Spleen (tissue), 11 donors: ENCODE measurements at regions not wholly inside any gene's neighbourhood (a gene's known extent, or its start where the extent isn't known, plus 50 kb on each side); places are given as distances from the start of the nearest gene placed in this dataset.

Source experiments
- DNase-seq: peaks from one replicate; pipeline ENCODE4 v3.0.0-alpha.2; 2020
- H3K27ac ChIP-seq, 8 donors: fragments of 200-600 bp; sonication (generic) in 7 of 8; 1 replicate in 4 of 8; 2 replicates in 4 of 8; pipeline versions ENCODE4 v1.5.0 to v1.8.0; 2016 to 2021; ENCODE audit warnings: inconsistent platforms in 4 of 8, mild to moderate bottlenecking in 4 of 8, moderate library complexity in 1 of 8
- H3K27me3 ChIP-seq, 7 donors: fragments of 200-600 bp; sonication (generic) in 6 of 7; replicated peaks in 1 of 7; 1 replicate in 4 of 7; 2 replicates in 3 of 7; pipeline versions ENCODE4 v1.5.0 to v1.8.0; 2016 to 2021; ENCODE audit warnings: inconsistent platforms in 3 of 7, mild to moderate bottlenecking in 1 of 7
- H3K36me3 ChIP-seq, 6 donors: fragments of 200-600 bp; sonication (generic) in 5 of 6; 1 replicate in 4 of 6; 2 replicates in 2 of 6; pipeline versions ENCODE4 v1.5.0 to v1.8.0; 2016 to 2021; ENCODE audit warnings: inconsistent platforms in 2 of 6
- H3K4me1 ChIP-seq, 6 donors: fragments of 200-600 bp; sonication (generic) in 5 of 6; 1 replicate in 3 of 6; 2 replicates in 3 of 6; pipeline versions ENCODE4 v1.5.0 to v1.8.0; 2016 to 2021; ENCODE audit warnings: inconsistent platforms in 3 of 6
- H3K4me3 ChIP-seq, 8 donors: fragments of 200-600 bp; sonication (generic) in 7 of 8; 1 replicate in 4 of 8; 2 replicates in 4 of 8; pipeline versions ENCODE4 v1.5.0 to v1.8.0; 2016 to 2021; ENCODE audit warnings: inconsistent platforms in 4 of 8, mild to moderate bottlenecking in 4 of 8, moderate library complexity in 2 of 8
- H3K9me3 ChIP-seq, 8 donors: fragments of 200-600 bp; sonication (generic) in 7 of 8; 1 replicate in 4 of 8; 2 replicates in 4 of 8; pipeline versions ENCODE4 v1.5.0 to v1.8.0; 2016 to 2021; ENCODE audit warnings: inconsistent platforms in 4 of 8
- CTCF ChIP-seq, 11 experiments: fragments of 200-600 bp in 7 of 11; fragments of 450-650 bp in 4 of 11; sonication (generic) in 4 of 11; IDR thresholded peaks in 8 of 11; conservative IDR thresholded peaks in 3 of 11; 1 replicate in 7 of 11; 2 replicates in 4 of 11; pipeline versions ENCODE4 v1.4.0 to v1.8.0; 2016 to 2021; ENCODE audit warnings: antibody characterized with exemption in 11 of 11, inconsistent platforms in 4 of 11, mild to moderate bottlenecking in 1 of 11
- POLR2A ChIP-seq, 3 donors: fragments of 450-650 bp; IDR thresholded peaks; one replicate each; pipeline ENCODE4 v1.5.1; 2017; ENCODE audit warnings: antibody characterized with exemption in 3 of 3, mild to moderate bottlenecking in 1 of 3
- POLR2AphosphoS5 ChIP-seq, 3 donors: sonication (generic); formaldehyde crosslinking; IDR thresholded peaks; one replicate each; pipeline ENCODE4 v1.5.1; 2017; ENCODE audit warnings: antibody characterized with exemption in 3 of 3
- WGBS, 5 donors: extraction: QIAGEN DNeasy Blood & Tissue Kit in 3 of 5; methylation state at CpG; one replicate each; pipeline versions ENCODE4 v1.1.5 to v1.1.7; 2013 to 2018; 5-methylcytosine and 5-hydroxymethylcytosine counted together
- intact Hi-C: fragments of 100-400 bp; cut with DNase I; formaldehyde crosslinking; loops from one replicate; pipeline ENCODE4 v1.15.0; 2023; ENCODE audit warnings: low total_unique reads
- donor health status: healthy with polysubstance abuse.
- donor health status: DM: no; HTN: no; CAD: no; lungs with moderate emphysema.
- donor health status: DM: no; HTN: no; CAD: no.
- donor health status: Bipolar disorder and iron deficiency.
- donor health status: healthy.
- donor health status: DM: no; HTN: no; CAD: no.
- donor health status: DM: yes; HTN: yes; CAD: no.

- Histone ChIP-seq H3K36me3 (no peaks in the 10 kb centered on the region), H3K4me1 (peaks cover 4 to 31% (median 10%) of the 10 kb centered on the region in 6 donors), H3K27me3 (peaks cover 0 to 4% (median 0%) of the 10 kb centered on the region in 7 donors), H3K4me3 (no peak overlapping the region), H3K27ac (no peak overlapping the region), H3K9me3 (no peaks in the 10 kb centered on the region)
- TF ChIP-seq CTCF (IDR thresholded peaks at IDR 0.05 in 8 of 11, conservative IDR thresholded peaks at IDR 0.05 in 3 of 11) (no peak), POLR2A (IDR thresholded peaks at IDR 0.05) (no peak), POLR2AphosphoS5 (IDR thresholded peaks at IDR 0.05) (no peak)
- intact Hi-C loops = no loop called here
- DNase-seq = peak; percentile 51
- 54 to 73% (median 62%) methylated on average over 7 of the region's 7 CpGs for WGBS, 5 donors
Measured at GRCh38 chr2:128412181-128412871, 93.7 kb upstream of the HS6ST1 start.

GRCh38 chr2:128413014-128413717, 94.5 kb upstream of the HS6ST1 start:
- Histone ChIP-seq H3K4me3 (no peak overlapping the region), H3K4me1 (peaks cover 2 to 28% (median 7%) of the 10 kb centered on the region in 6 donors), H3K27me3 (peaks cover 0 to 4% (median 0%) of the 10 kb centered on the region in 7 donors), H3K36me3 (no peaks in the 10 kb centered on the region), H3K9me3 (no peaks in the 10 kb centered on the region), H3K27ac (no peak overlapping the region)
- peak; percentile 61 for DNase-seq
- no peak for TF ChIP-seq POLR2AphosphoS5 (IDR thresholded peaks at IDR 0.05)
- TF ChIP-seq CTCF (IDR thresholded peaks at IDR 0.05 in 8 of 11, conservative IDR thresholded peaks at IDR 0.05 in 3 of 11) = no peak
- no peak for TF ChIP-seq POLR2A (IDR thresholded peaks at IDR 0.05)
- intact Hi-C loops = no loop called here
- WGBS, 5 donors = 73 to 81% (median 78%) methylated on average over 7 to 10 of the region's 10 CpGs

DNA sequence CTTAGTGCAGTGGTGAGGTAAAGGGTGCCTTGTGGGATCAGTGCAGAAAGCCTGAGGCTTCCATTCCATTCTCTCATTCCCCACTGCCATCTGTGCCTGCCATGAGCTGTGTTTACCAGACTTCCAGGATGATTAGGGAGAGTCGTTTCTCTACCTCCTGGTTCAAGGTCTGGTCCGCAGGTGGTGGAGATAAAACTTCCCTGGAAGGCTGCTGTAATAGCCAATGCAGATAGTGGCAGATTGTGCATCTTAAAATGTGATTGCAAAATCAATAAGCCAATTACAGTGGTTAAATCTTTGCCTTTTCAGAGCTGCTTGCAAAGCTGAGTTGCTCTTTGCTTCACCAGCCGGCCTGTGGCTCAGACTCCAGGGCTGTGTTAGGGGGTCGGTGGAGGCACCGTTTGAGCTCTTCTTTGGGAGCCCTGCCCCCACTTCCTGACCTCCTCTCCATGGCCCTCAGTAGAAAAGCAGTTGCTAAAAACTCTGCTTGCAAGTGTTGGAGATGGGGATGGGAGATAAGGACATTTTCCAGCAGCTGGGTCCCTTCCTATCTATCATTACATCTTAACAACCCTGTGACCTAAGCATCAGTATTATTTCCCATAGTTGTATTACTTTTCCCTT, 95.2 kb upstream of the HS6ST1 start:
- Histone ChIP-seq H3K4me1 (peaks cover 0 to 21% (median 3%) of the 10 kb centered on the region in 6 donors), H3K27me3 (peaks cover 0 to 4% (median 0%) of the 10 kb centered on the region in 7 donors), H3K36me3 (no peaks in the 10 kb centered on the region), H3K4me3 (no peak overlapping the region), H3K27ac (no peak overlapping the region), H3K9me3 (no peaks in the 10 kb centered on the region)
- 26 to 42% (median 36%) methylated on average over 5 of the region's 5 CpGs for WGBS, 5 donors
- intact Hi-C loops = no loop called here
- peak; percentile 20 for DNase-seq
- TF ChIP-seq POLR2A (IDR thresholded peaks at IDR 0.05) (no peak), CTCF (IDR thresholded peaks at IDR 0.05 in 8 of 11, conservative IDR thresholded peaks at IDR 0.05 in 3 of 11) (no peak), POLR2AphosphoS5 (IDR thresholded peaks at IDR 0.05) (no peak)

DNA sequence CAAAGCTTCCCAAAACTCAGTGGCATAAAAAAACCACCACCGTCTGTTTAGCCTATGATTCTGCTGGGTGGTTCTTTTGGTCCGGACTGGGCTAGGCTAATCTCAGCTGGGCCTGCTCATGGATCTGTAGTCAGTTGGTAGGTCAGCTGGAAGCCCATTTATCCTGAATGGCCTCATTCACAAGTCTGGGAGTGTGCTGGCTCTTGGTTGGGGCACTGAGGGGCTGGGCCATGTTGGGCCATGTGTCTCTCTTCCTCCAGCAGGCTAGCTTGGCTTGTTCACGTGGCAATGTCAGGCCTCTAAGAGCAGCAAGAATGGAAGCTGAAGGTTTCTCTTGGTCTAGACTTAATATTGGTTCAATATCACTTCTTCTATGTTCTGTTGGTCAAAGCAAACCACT, 95.7 kb upstream of the HS6ST1 start:
- no peak overlapping the region for H3K4me3 ChIP-seq
- TF ChIP-seq POLR2AphosphoS5 (IDR thresholded peaks at IDR 0.05) (no peak), CTCF (IDR thresholded peaks at IDR 0.05 in 8 of 11, conservative IDR thresholded peaks at IDR 0.05 in 3 of 11) (no peak), POLR2A (IDR thresholded peaks at IDR 0.05) (no peak)
- H3K4me1 ChIP-seq = peaks cover 0 to 16% (median 0%) of the 10 kb centered on the region in 6 donors
- 80 to 88% (median 87%) methylated on average over 3 of the region's 3 CpGs for WGBS, 5 donors
- intact Hi-C loops = no loop called here
- no peaks in the 10 kb centered on the region for H3K9me3 ChIP-seq
- peak; percentile 44 for DNase-seq
- peak overlapping the region in 1 of 8 donors; percentile 32 for H3K27ac ChIP-seq
- H3K36me3 ChIP-seq = no peaks in the 10 kb centered on the region
- peaks cover 0 to 4% (median 0%) of the 10 kb centered on the region in 7 donors for H3K27me3 ChIP-seq
